GM12864 (cell line): ENCODE measurements at regions not wholly inside any gene's neighbourhood (a gene's known extent, or its start where the extent isn't known, plus 50 kb on each side); places are given as distances from the start of the nearest gene placed in this dataset.
"Not testable (repeated sequence)": the region's sequence is repeated elsewhere in the genome, so short reads cannot be mapped to it uniquely, and the experiment has no call there.

Experiments used
- DNase-seq: peaks from one replicate; pipeline ENCODE4 v3.0.0-alpha.2; 2011; ENCODE audit warnings: low read depth
- H3K4me3 ChIP-seq: 2 replicates; pipeline ENCODE4 v1.5.1; 2011; ENCODE audit warnings: mild to moderate bottlenecking, low read depth, low read length, control low read depth
- TF ChIP-seq, protein P1 (sequence below): IDR thresholded peaks from 2 replicates; pipeline ENCODE4 v1.5.1; 2011; ENCODE audit warnings: low read depth, mild to moderate bottlenecking, moderate library complexity, low read length, control low read depth, inconsistent platforms; ENCODE audit errors: missing control alignments

DNA sequence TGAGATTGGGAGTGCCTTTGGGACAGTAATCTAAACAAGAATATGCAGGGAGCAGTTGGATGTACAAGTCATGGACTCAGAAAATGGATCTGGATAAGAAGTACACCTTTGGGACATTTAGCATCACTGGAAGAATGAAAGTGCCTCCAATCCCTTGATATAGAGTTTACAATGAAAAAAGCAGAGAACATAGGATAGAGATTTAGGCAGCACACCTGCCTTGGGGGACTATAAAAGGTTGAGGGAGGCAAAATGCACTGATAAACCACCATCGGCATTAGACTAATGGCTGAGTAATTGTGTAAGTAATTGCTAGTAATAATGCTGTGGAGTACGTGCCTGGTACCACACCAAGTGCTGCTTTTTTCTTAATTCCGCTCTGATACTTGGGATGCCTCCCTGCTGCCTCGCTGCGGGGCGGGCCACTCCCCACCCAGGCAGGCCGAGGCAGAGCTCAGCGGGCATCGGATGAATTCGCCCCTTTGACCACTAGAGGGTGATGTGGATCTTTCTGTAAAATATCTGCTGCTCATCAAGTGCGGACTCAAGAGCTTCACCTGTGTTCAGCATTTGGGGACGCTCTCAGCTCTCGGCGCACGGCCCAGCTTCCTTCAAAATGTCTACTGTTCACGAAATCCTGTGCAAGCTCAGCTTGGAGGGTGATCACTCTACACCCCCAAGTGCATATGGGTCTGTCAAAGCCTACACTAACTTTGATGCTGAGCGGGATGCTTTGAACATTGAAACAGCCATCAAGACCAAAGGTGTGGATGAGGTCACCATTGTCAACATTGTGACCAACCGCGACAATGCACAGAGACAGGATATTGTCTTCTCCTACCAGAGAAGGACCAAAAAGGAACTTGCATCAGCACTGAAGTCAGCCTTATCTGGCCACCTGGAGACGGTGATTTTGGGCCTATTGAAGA lies 99.9 kb downstream of the ANKRD18B start:
- TF ChIP-seq, protein P1, sequence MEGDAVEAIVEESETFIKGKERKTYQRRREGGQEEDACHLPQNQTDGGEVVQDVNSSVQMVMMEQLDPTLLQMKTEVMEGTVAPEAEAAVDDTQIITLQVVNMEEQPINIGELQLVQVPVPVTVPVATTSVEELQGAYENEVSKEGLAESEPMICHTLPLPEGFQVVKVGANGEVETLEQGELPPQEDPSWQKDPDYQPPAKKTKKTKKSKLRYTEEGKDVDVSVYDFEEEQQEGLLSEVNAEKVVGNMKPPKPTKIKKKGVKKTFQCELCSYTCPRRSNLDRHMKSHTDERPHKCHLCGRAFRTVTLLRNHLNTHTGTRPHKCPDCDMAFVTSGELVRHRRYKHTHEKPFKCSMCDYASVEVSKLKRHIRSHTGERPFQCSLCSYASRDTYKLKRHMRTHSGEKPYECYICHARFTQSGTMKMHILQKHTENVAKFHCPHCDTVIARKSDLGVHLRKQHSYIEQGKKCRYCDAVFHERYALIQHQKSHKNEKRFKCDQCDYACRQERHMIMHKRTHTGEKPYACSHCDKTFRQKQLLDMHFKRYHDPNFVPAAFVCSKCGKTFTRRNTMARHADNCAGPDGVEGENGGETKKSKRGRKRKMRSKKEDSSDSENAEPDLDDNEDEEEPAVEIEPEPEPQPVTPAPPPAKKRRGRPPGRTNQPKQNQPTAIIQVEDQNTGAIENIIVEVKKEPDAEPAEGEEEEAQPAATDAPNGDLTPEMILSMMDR = peak; percentile 85
- H3K4me3 ChIP-seq = no peak overlapping the region
- peak; percentile 33 for DNase-seq

DNA sequence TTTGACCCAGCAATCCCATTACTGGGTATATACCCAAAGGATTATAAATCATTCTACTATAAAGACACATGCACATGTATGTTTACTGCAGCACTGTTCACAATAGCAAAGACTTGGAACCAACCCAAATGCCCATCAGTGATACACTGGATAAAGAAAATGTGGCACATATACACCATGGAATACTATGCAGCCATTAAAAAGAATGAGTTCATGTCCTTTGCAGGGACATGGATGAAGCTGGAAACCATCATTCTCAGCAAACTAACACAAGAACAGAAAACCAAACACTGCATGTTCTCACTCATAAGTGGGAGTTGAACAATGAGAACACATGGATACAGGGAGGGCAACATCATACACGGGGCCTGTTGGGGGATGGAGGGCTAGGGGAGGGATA lies 104.3 kb downstream of the ANKRD18B start:
- H3K4me3 ChIP-seq = not testable (repeated sequence)

DNA sequence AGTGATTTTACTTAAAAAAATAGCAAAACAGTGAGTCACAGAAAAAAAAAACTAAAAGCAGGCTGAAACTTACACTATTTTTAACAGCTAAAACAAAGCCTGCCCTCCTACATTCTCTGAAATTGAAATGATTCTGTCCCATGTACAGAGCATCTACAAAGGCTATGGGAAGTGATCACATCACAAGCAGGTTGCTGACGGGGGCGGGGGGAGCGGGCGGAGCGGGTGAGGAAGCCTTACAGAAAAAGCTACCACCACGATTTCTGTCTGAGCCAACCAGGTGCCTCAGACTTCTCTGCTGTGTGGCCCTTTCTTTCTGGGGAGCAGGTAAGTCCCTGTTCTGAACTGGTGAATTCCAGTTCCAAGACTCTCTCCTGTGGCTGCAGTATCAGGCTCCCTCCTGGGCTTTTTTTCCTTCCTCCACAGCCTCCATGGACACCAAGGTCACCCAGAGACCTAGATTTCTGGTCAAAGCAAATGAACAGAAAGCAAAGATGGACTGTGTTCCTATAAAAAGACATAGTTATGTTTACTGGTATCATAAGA lies 104.9 kb downstream of the ANKRD18B start:
- DNase-seq = no peak
- H3K4me3 ChIP-seq = no peak overlapping the region
- TF ChIP-seq, protein P1 = no peak

More for the DNA sequence above, 104.3 kb downstream of the ANKRD18B start:
- not testable (repeated sequence) for DNase-seq

DNA sequence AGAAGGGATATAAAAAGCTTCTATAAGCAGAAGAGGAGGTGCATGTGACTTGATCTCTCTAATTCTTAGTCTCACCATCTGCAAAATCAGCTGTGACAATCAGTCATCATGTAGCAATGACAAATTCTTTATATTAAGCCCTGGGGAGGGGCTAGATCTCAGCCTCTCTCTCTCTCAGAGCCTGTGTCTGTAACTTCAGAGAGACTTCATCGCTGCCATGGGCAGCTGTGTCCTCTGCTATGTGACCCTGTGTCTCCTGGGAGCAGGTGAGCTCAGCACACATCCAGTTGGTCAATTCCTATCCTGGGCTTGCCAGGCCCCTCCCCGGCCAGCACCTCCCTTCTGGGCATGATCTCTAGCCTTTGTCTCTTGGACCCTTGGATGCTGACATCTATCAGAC lies 109.6 kb downstream of the ANKRD18B start:
- no peak for DNase-seq
- TF ChIP-seq, protein P1 = no peak
- no peak overlapping the region for H3K4me3 ChIP-seq

DNA sequence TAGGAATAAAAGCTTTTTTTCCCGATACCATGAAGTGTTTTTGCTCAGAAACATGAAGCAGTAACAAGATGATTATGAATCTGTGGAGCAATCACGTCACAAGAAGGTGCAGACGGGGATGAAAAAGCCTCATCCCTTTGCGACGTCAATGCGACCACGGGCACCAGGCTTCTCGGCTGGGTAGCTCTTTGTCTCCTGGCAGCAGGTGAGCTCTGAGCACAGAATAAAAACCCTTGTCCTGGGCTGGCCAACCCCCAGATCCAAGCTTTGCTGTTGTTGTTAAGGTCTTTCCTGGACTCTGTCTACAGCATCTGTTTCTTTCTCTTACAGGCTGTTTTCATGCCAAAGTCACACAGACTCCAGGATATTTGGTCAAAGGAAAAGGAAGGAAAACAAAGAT lies 113.8 kb downstream of the ANKRD18B start:
- TF ChIP-seq, protein P1 = no peak
- no peak overlapping the region for H3K4me3 ChIP-seq
- DNase-seq = no peak

DNA sequence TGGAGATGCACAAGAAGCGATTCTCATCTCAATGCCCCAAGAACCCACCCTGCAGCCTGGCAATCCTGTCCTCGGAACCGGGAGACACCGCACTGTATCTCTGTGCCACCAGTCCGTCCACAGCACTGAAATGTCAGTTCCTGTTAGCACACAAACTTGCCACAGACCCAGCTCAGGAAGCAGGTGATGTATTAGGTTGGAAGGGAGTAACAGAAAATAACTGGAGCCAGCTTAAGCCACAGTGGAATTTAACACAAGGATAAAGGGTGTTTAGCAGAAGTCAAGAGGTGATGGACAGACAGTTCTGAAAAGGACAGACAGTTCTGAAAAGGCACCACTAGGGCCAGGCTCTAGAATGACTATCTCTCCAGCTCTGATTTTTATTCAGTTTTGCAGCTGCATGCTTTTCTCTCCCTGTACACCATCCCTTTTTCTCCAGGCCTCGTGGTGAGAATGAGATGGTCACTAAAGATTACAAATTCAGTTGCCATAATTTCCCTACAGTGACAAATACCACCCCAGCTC lies 114.4 kb downstream of the ANKRD18B start:
- H3K4me3 ChIP-seq = no peak overlapping the region
- DNase-seq = no peak
- TF ChIP-seq, protein P1 = no peak

DNA sequence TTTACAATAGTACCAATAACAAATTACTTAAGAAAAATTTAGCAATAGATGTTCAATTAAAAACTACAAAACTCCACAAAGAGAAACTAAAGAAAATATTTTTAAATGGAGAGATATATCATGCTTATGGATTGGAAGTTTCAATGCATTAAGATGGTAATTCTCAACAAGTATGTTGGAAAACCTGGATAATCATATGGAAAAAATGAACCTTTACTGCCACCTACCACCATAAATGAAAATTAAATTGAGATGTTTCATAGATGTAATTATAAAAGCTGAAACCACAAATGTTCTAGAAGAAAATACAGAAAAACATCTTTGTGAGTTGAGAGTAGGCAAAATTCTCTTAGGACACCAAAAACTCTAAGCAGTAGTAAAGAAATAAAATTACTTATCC lies 121.7 kb downstream of the ANKRD18B start:
- no peak overlapping the region for H3K4me3 ChIP-seq
- no peak for DNase-seq
- TF ChIP-seq, protein P1 = no peak
